Right ventricle myocardium inferior (tissue), 1 donor: ENCODE measurements at regions not wholly inside any gene's neighbourhood (a gene's known extent, or its start where the extent isn't known, plus 50 kb on each side); places are given as distances from the start of the nearest gene placed in this dataset.
"Not testable (repeated sequence)": the region's sequence is repeated elsewhere in the genome, so short reads cannot be mapped to it uniquely, and the experiment has no call there.

Source experiments
- ATAC-seq: fragments of 200-7000 bp; cut with Tn5 transposase; one replicate; pipeline ENCODE4 v1.9.1; 2020; ENCODE audit warnings: mild to moderate bottlenecking, moderate library complexity
- DNase-seq: peaks from one replicate; pipeline ENCODE4 v3.0.0; 2021; ENCODE audit errors: missing footprints
- intact Hi-C: fragments of 100-400 bp; cut with DNase I; formaldehyde crosslinking; loops from one replicate; pipeline ENCODE4 v1.11.0; 2022
- donor health status: DM: no; HTN: yes; CAD: no; lungs with severe emphysema.

GRCh38 chr6:57708061-57708460 is 390.6 kb downstream of the PRIM2 start:
- ATAC-seq, DNase-seq, intact Hi-C loops: not testable (repeated sequence)

- intact Hi-C loops, ATAC-seq: not testable (repeated sequence)
- peak; percentile 39 for DNase-seq
Observed at GRCh38 chr6:57722546-57722945, 405.1 kb downstream of the PRIM2 start.

GRCh38 chr6:57723815-57724401 is 406.5 kb downstream of the PRIM2 start:
- ATAC-seq, intact Hi-C loops, DNase-seq: not testable (repeated sequence)

GRCh38 chr6:57729407-57729806 is 412.0 kb downstream of the PRIM2 start:
- intact Hi-C loops, ATAC-seq: not testable (repeated sequence)

GRCh38 chr6:57730726-57731125 is 413.3 kb downstream of the PRIM2 start:
- DNase-seq, ATAC-seq, intact Hi-C loops: not testable (repeated sequence)

More at GRCh38 chr6:57729407-57729806, 412.0 kb downstream of the PRIM2 start:
- DNase-seq = not testable (repeated sequence)

GRCh38 chr6:57747716-57748115 is 430.3 kb downstream of the PRIM2 start:
- DNase-seq, ATAC-seq, intact Hi-C loops: not testable (repeated sequence)

- ATAC-seq, intact Hi-C loops, DNase-seq: not testable (repeated sequence)
Observed at GRCh38 chr6:57759850-57760249, 442.4 kb downstream of the PRIM2 start.

- intact Hi-C loops, ATAC-seq: not testable (repeated sequence)
- peak; percentile 32 for DNase-seq
Observed at GRCh38 chr6:57792720-57793397, 475.4 kb downstream of the PRIM2 start.

- intact Hi-C loops, ATAC-seq, DNase-seq: not testable (repeated sequence)
Observed at GRCh38 chr6:57793398-57793762, 475.9 kb downstream of the PRIM2 start.

- ATAC-seq, intact Hi-C loops, DNase-seq: not testable (repeated sequence)
Observed at GRCh38 chr6:57799703-57800479, 482.5 kb downstream of the PRIM2 start.

GRCh38 chr6:57808581-57808980 is 491.2 kb downstream of the PRIM2 start:
- ATAC-seq, DNase-seq, intact Hi-C loops: not testable (repeated sequence)

- intact Hi-C loops, ATAC-seq, DNase-seq: not testable (repeated sequence)
Observed at GRCh38 chr6:57809454-57809853, 492.0 kb downstream of the PRIM2 start.

- intact Hi-C loops, DNase-seq, ATAC-seq: not testable (repeated sequence)
Observed at GRCh38 chr6:57813271-57814075, 496.0 kb downstream of the PRIM2 start.

GRCh38 chr6:57815826-57816225 is 498.4 kb downstream of the PRIM2 start:
- ATAC-seq, intact Hi-C loops, DNase-seq: not testable (repeated sequence)

GRCh38 chr6:57821325-57821724 is 503.9 kb downstream of the PRIM2 start:
- DNase-seq, ATAC-seq, intact Hi-C loops: not testable (repeated sequence)

- intact Hi-C loops, DNase-seq, ATAC-seq: not testable (repeated sequence)
Observed at GRCh38 chr6:57822448-57822847, 505.0 kb downstream of the PRIM2 start.

GRCh38 chr6:57822896-57823358 is 505.5 kb downstream of the PRIM2 start:
- ATAC-seq (no peak), DNase-seq (no peak)
- intact Hi-C loops = no loop called here

GRCh38 chr6:57837622-57838209 is 520.3 kb downstream of the PRIM2 start:
- ATAC-seq, DNase-seq, intact Hi-C loops: not testable (repeated sequence)
